Fibroblast of mammary gland (primary cell): ENCODE measurements at regions not wholly inside any gene's neighbourhood (a gene's known extent, or its start where the extent isn't known, plus 50 kb on each side); places are given as distances from the start of the nearest gene placed in this dataset.

ENCODE experiments used
- DNase-seq: peaks from one replicate; pipeline ENCODE4 v3.0.0-alpha.2; 2010; ENCODE audit warnings: low read depth
- H3K4me3 ChIP-seq: 2 replicates; pipeline ENCODE4 v1.5.1; 2011; ENCODE audit warnings: low read depth, mild to moderate bottlenecking, low read length, moderate library complexity; ENCODE audit not compliant: control insufficient read depth
- CTCF ChIP-seq: conservative IDR thresholded peaks from 2 replicates; pipeline ENCODE4 v1.5.1; 2011; ENCODE audit warnings: low read depth, low read length, inconsistent platforms; ENCODE audit not compliant: control insufficient read depth, insufficient read depth

- no peak for TF ChIP-seq CTCF
- DNase-seq: no peak
- H3K4me3 ChIP-seq: no peak overlapping the region
Observed at GRCh38 chr6:126123226-126123625, 136.9 kb downstream of the TRMT11 start.

GRCh38 chr6:126127659-126128058 is 141.3 kb downstream of the TRMT11 start:
- TF ChIP-seq CTCF: peak; percentile 28
- peak; percentile 41 for DNase-seq

GRCh38 chr6:126131246-126131645 is 144.9 kb downstream of the TRMT11 start:
- H3K4me3 ChIP-seq: no peak overlapping the region
- TF ChIP-seq CTCF: no peak
- no peak for DNase-seq

More at GRCh38 chr6:126127659-126128058, 141.3 kb downstream of the TRMT11 start:
- no peak overlapping the region for H3K4me3 ChIP-seq

GRCh38 chr6:126133984-126134383 is 147.6 kb downstream of the TRMT11 start:
- TF ChIP-seq CTCF: no peak
- H3K4me3 ChIP-seq: no peak overlapping the region
- no peak for DNase-seq

- peak; percentile 27 for DNase-seq
- no peak for TF ChIP-seq CTCF
- H3K4me3 ChIP-seq: no peak overlapping the region
Observed at GRCh38 chr6:126134491-126134890, 148.2 kb downstream of the TRMT11 start.

GRCh38 chr6:126140015-126140414 is 153.7 kb downstream of the TRMT11 start:
- TF ChIP-seq CTCF: no peak
- no peak overlapping the region for H3K4me3 ChIP-seq
- DNase-seq: no peak

- no peak overlapping the region for H3K4me3 ChIP-seq
- DNase-seq: no peak
- TF ChIP-seq CTCF: no peak
Observed at GRCh38 chr6:126143761-126144251, 157.5 kb downstream of the TRMT11 start.
